H1 (cell line): ENCODE measurements at regions not wholly inside any gene's neighbourhood (a gene's known extent, or its start where the extent isn't known, plus 50 kb on each side); places are given as distances from the start of the nearest gene placed in this dataset.

Experiments used
- CTCF ChIA-PET: fragments of 300-600 bp; sonication (Branson Sonifier 250); formaldehyde crosslinking; loops from one replicate; lab custom pipeline; 2021; ENCODE audit not compliant: partially characterized antibody; lab: Charles Lee
- POLR2A ChIA-PET: fragments of 300-600 bp; sonication (Branson Sonifier 250); formaldehyde crosslinking; loops from one replicate; lab custom pipeline; 2021; ENCODE audit warnings: inconsistent platforms; ENCODE audit not compliant: partially characterized antibody; lab: Charles Lee
- DNase-seq, 2 experiments: peaks; one replicate each; pipeline versions ENCODE4 v3.0.0 to v3.0.0-alpha.2; 2010 to 2022; ENCODE audit warnings: low spot score in 2 of 2, low read depth in 1 of 2, mixed read lengths in 1 of 2
- FAIRE-seq: peaks from 2 replicates; lab custom pipeline; 2011; peaks lifted over from hg19 to GRCh38; lab: Jason Lieb, UNC
- H2AFZ ChIP-seq: 2 replicates; pipeline ENCODE4 v1.8.1; 2012; ENCODE audit warnings: low read length, inconsistent platforms
- H2AK5ac ChIP-seq: 2 replicates; pipeline ENCODE4 v1.6.1; 2013; ENCODE audit warnings: low read depth, low read length
- H2BK120ac ChIP-seq: replicated peaks from 2 replicates; pipeline ENCODE3; 2013; ENCODE audit warnings: low read depth, low read length, inconsistent platforms
- H2BK12ac ChIP-seq: 2 replicates; pipeline ENCODE4 v1.6.1; 2013; ENCODE audit warnings: low read depth, low read length
- H2BK15ac ChIP-seq: 2 replicates; pipeline ENCODE4 v1.6.1; 2013; ENCODE audit warnings: low read length
- H2BK20ac ChIP-seq: 2 replicates; pipeline ENCODE4 v1.6.1; 2013; ENCODE audit warnings: low read length
- H2BK5ac ChIP-seq: 2 replicates; pipeline ENCODE4 v1.6.1; 2013; ENCODE audit warnings: low read depth, low read length
- H3K14ac ChIP-seq: 2 replicates; pipeline ENCODE4 v1.6.1; 2013; ENCODE audit warnings: inconsistent platforms; ENCODE audit not compliant: insufficient read length
- H3K18ac ChIP-seq: 2 replicates; pipeline ENCODE4 v1.6.1; 2013; ENCODE audit warnings: low read length; ENCODE audit errors: extremely low read depth
- H3K23ac ChIP-seq: 2 replicates; pipeline ENCODE4 v1.6.1; 2013; ENCODE audit warnings: inconsistent platforms; ENCODE audit not compliant: insufficient read length
- H3K23me2 ChIP-seq: 2 replicates; pipeline ENCODE4 v1.6.1; 2013; ENCODE audit warnings: low read depth, low read length
- H3K27ac ChIP-seq: 2 replicates; pipeline ENCODE4 v1.6.1; 2011; ENCODE audit warnings: low read depth, low read length, inconsistent platforms
- H3K27me3 ChIP-seq, 4 experiments: replicated peaks in 1 of 4; 1 replicate in 1 of 4; 2 replicates in 3 of 4; pipeline versions ENCODE4 v1.6.1 to v1.8.1; 2011 to 2013; ENCODE audit warnings: low read length in 3 of 4, mild to moderate bottlenecking in 3 of 4, inconsistent platforms in 2 of 4, mixed read lengths in 2 of 4, moderate library complexity in 1 of 4; ENCODE audit not compliant: control insufficient read depth in 3 of 4, insufficient read depth in 3 of 4; ENCODE audit errors: extremely low read depth in 1 of 4
- H3K36me3 ChIP-seq, 4 experiments: 2 replicates each; pipeline versions ENCODE4 v1.6.1 to v1.8.1; 2011 to 2013; ENCODE audit warnings: mild to moderate bottlenecking in 4 of 4, low read length in 3 of 4, moderate library complexity in 2 of 4, control low read depth in 1 of 4, inconsistent platforms in 1 of 4; ENCODE audit not compliant: insufficient read depth in 4 of 4, control insufficient read depth in 2 of 4
- H3K4ac ChIP-seq: replicated peaks from 2 replicates; pipeline ENCODE3; 2013; ENCODE audit warnings: low read length, low read depth, mixed read lengths, inconsistent platforms; ENCODE audit not compliant: insufficient read length
- H3K4me1 ChIP-seq, 4 experiments: replicated peaks in 1 of 4; 1 replicate in 1 of 4; 2 replicates in 3 of 4; pipeline versions ENCODE4 v1.6.1 to v1.8.1; 2011 to 2013; ENCODE audit warnings: low read length in 3 of 4, inconsistent platforms in 2 of 4, mixed read lengths in 1 of 4; ENCODE audit not compliant: insufficient read depth in 4 of 4, control insufficient read depth in 3 of 4
- H3K4me2 ChIP-seq, 2 experiments: 2 replicates each; pipeline versions ENCODE4 v1.6.1 to v1.8.1; 2011 to 2013; ENCODE audit warnings: low read depth in 2 of 2, low read length in 2 of 2, control low read depth in 1 of 2, inconsistent platforms in 1 of 2, mild to moderate bottlenecking in 1 of 2; ENCODE audit not compliant: insufficient read depth in 1 of 2
- H3K4me3 ChIP-seq, 4 experiments: fragments of 200-600, 300-600 bp in 1 of 4; sonication (generic), shearing (Covaris generic), sonication (Bioruptor Twin) in 1 of 4; 2 replicates each; pipeline versions ENCODE4 v1.5.1 to v1.8.1; 2011 to 2016; ENCODE audit warnings: low read length in 4 of 4, low read depth in 3 of 4, control low read depth in 2 of 4, inconsistent platforms in 2 of 4, mild to moderate bottlenecking in 2 of 4, mixed read lengths in 1 of 4, moderate library complexity in 1 of 4; ENCODE audit not compliant: insufficient read depth in 2 of 4; ENCODE audit errors: extremely low read depth in 1 of 4
- H3K56ac ChIP-seq: replicated peaks from 2 replicates; pipeline ENCODE3; 2013; ENCODE audit warnings: low read depth, mild to moderate bottlenecking, mixed read lengths, low read length, inconsistent platforms; ENCODE audit not compliant: insufficient read length
- H3K79me1 ChIP-seq: 2 replicates; pipeline ENCODE4 v1.6.1; 2013; ENCODE audit warnings: low read depth, low read length, control low read depth
- H3K79me2 ChIP-seq, 2 experiments: 2 replicates each; pipeline versions ENCODE4 v1.6.1 to v1.8.1; 2012 to 2013; ENCODE audit warnings: low read length in 2 of 2, mild to moderate bottlenecking in 2 of 2, inconsistent platforms in 1 of 2; ENCODE audit not compliant: insufficient read depth in 2 of 2, control insufficient read depth in 1 of 2
- H3K9ac ChIP-seq, 4 experiments: replicated peaks in 1 of 4; 1 replicate in 1 of 4; 2 replicates in 3 of 4; pipeline versions ENCODE4 v1.6.1 to v1.8.1; 2011 to 2013; ENCODE audit warnings: low read depth in 3 of 4, low read length in 3 of 4, control low read depth in 2 of 4, mild to moderate bottlenecking in 2 of 4, moderate library complexity in 2 of 4, inconsistent platforms in 1 of 4; ENCODE audit errors: extremely low read depth in 1 of 4
- H3K9me3 ChIP-seq, 2 experiments: 2 replicates each; pipeline versions ENCODE4 v1.6.1 to v1.8.1; 2012 to 2013; ENCODE audit warnings: mild to moderate bottlenecking in 2 of 2, moderate library complexity in 2 of 2, control low read depth in 1 of 2, inconsistent platforms in 1 of 2, low read depth in 1 of 2, low read length in 1 of 2, mixed read lengths in 1 of 2; ENCODE audit not compliant: insufficient read depth in 2 of 2
- H4K20me1 ChIP-seq, 2 experiments: replicated peaks in 1 of 2; 2 replicates each; pipeline versions ENCODE3 to v1.8.1; 2011 to 2013; ENCODE audit warnings: inconsistent platforms in 2 of 2, low read length in 2 of 2, mild to moderate bottlenecking in 1 of 2; ENCODE audit not compliant: insufficient read depth in 2 of 2, control insufficient read depth in 1 of 2
- H4K5ac ChIP-seq: 2 replicates; pipeline ENCODE4 v1.6.1; 2013; ENCODE audit warnings: low read length, low read depth, mixed read lengths, inconsistent platforms; ENCODE audit not compliant: insufficient read length
- H4K8ac ChIP-seq: 2 replicates; pipeline ENCODE4 v1.8.0; 2013; ENCODE audit warnings: mild to moderate bottlenecking, moderate library complexity, low read length, inconsistent platforms; ENCODE audit not compliant: insufficient read depth; ENCODE audit errors: extremely low read depth
- H4K91ac ChIP-seq: replicated peaks from 2 replicates; pipeline ENCODE3; 2013; ENCODE audit warnings: low read length, mixed read lengths, inconsistent platforms; ENCODE audit not compliant: insufficient read length
- EZH2 ChIP-seq: fragments of 200-600 bp; sonication (generic); IDR thresholded peaks from 2 replicates; pipeline ENCODE4 v1.7.1; 2012; ENCODE audit warnings: low read depth, mild to moderate bottlenecking, moderate library complexity, low read length, inconsistent platforms; ENCODE audit not compliant: severe bottlenecking
- WGBS, 2 experiments: shearing (Covaris generic) in 1 of 2; methylation state at CpG; one replicate each; pipeline versions ENCODE4 v1.1.6 to v1.1.7; 2013 to 2015; ENCODE audit warnings: low lambda C conversion rate in 2 of 2, mixed read lengths in 2 of 2, inconsistent platforms in 1 of 2, low coverage in 1 of 2, missing lambda C conversion rate in 1 of 2; ENCODE audit not compliant: insufficient replicate concordance in 2 of 2, insufficient coverage in 1 of 2, insufficient read length in 1 of 2; ENCODE audit errors: extremely low coverage in 1 of 2, missing lambda C conversion rate in 1 of 2; 5-methylcytosine and 5-hydroxymethylcytosine counted together

GRCh38 chr6:101212640-101213039 lies 180.9 kb upstream of the GRIK2 start:
- FAIRE-seq (no peak), DNase-seq (no peak)
- H3K18ac ChIP-seq, result no peak overlapping the region
- H3K14ac ChIP-seq, result no peak overlapping the region
- no peak overlapping the region for H2BK15ac ChIP-seq
- H3K79me1 ChIP-seq, result no peaks in the 10 kb centered on the region
- H4K5ac ChIP-seq, result no peak overlapping the region
- H3K23me2 ChIP-seq, result no peaks in the 10 kb centered on the region
- no peak overlapping the region for H2BK120ac ChIP-seq
- no peak overlapping the region for H3K4me3 ChIP-seq
- H4K20me1 ChIP-seq, result no peaks in the 10 kb centered on the region
- no peak overlapping the region for H3K4me2 ChIP-seq
- H2BK12ac ChIP-seq, result no peak overlapping the region
- H3K9me3 ChIP-seq, result no peaks in the 10 kb centered on the region
- H3K36me3 ChIP-seq, result no peaks in the 10 kb centered on the region
- H3K9ac ChIP-seq, result no peak overlapping the region
- H3K4ac ChIP-seq, result no peak overlapping the region
- ChIA-PET CTCF (interaction anchor here (1.3 kb wide), 1 partner anchor 14 kb away, joined by 3 read pairs; no protein-coding TSS in a partner anchor), POLR2A (no interaction called here)
- H3K27ac ChIP-seq, result no peak overlapping the region
- H3K4me1 ChIP-seq, result no peaks in the 10 kb centered on the region
- H3K27me3 ChIP-seq, result no peaks in the 10 kb centered on the region
- H3K56ac ChIP-seq, result no peak overlapping the region
- no peak overlapping the region for H4K8ac ChIP-seq
- no peak overlapping the region for H3K23ac ChIP-seq
- H3K79me2 ChIP-seq, result no peaks in the 10 kb centered on the region
- WGBS, 2 experiments, result 88% methylated on average over 4 of the region's 4 CpGs; no CpG with 5 or more reads in 1 of the 2 experiments
- H2BK20ac ChIP-seq, result no peak overlapping the region
- no peak overlapping the region for H4K91ac ChIP-seq
- no peak overlapping the region for H2AFZ ChIP-seq
- no peak overlapping the region for H2BK5ac ChIP-seq
- no peak overlapping the region for H2AK5ac ChIP-seq
- TF ChIP-seq EZH2, result no peak
